ENCODE measurements at regions not wholly inside any gene's neighbourhood (a gene's known extent, or its start where the extent isn't known, plus 50 kb on each side); places are given as distances from the start of the nearest gene placed in this dataset.

DNA sequence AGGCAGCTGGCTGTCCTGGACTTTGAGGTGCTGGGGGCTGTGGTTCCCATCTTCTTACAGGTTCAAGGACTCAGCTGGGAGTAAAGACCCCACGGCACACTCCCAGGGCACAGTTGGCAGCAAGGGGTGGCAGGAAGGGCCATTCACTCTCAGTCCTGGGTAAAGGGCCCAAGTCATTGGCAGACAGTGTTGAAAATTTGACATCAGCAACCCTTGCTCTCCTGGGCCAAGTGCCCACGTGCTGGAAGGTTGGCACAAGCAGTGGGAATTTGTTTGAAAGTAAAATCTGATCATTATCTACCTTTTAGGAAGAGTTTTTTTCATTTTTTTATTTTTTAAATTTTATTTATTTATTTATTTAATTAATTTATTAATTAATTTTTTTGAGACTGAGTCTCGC, 241.6 kb upstream of the MKI67 start:
- DNase-seq (ENCODE audit: extremely low read depth, low read depth), result no peak

DNA sequence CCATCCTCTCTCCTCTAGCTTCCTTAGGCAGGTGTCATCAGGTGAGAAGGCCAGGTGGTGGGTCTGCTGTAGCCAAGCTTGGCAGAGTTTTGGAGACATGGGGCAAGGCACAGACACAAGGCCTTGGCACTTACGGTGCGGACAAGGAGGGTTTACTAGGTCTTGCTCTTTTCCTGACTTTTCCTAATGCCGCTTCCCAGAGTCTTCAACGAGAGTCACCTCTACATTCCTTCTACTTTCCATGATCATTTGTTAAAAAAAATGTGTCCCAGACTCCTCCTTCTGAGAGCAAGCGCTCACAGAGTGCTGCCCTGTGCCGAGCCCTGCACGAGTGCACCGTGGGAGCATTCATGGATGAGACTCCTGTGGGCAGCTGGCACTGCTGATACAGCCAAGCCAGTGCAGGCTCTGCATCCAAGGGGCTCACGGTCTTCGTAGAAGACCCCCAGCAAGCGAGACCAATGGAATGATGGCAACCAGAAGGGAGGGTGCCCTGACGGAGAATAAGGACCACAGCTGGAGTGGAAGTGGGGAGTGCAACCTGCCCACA, 243.0 kb upstream of the MKI67 start:
- no peak for DNase-seq (ENCODE audit: extremely low read depth, low read depth)

DNA sequence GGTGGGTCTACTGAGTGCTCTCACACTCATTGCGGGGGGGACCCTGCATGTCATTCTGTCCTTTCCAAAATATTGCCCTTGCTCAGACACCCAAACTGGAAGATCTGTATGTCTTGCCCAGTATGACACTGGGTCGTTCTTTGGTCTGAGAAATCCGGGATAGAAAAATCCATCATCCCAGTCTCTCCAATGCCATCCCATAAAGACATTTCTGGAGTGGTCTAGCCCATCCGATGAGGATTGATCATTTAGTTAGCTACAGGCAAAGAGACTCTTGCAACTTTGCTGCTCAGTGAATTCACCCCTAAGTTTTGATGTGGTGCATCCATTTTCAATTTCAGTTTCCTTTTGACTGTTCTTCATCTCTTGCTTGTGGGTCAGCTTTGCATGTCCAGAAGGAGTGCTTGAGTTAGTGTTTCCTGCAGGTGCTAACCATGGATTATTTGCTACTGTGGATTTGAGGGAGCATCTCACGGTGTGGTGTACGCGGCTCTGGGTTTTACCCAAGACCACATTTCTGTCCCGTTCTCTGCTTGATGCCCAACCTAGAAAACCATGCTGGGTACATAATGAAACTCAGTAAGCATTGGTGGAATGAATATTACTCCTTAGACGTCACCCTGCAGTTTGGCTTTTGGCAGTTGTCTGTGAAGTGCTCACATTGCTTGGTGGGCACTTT, 247.0 kb upstream of the MKI67 start:
- no peak for DNase-seq (ENCODE audit: extremely low read depth, low read depth)

DNA sequence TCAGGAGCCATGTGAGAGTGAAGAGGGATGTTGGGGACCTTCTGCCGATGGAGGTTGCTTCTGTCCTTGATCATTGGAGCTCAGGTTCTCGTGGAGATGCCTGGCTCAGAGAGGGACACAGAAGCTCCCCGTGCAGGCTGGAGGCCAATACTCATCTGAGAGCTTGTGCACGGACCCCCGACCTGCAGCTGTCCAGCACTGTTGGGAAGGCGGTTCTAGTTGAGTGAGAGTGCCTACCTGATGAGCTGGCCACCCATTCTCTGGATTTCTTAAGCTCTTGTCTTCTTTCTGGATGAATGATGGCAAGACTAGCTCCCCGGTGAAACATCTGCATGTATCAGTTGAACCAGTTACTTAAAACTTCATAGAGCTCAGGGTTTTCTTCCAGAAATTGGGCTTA, 247.6 kb upstream of the MKI67 start:
- DNase-seq (ENCODE audit: extremely low read depth, low read depth), result no peak

DNA sequence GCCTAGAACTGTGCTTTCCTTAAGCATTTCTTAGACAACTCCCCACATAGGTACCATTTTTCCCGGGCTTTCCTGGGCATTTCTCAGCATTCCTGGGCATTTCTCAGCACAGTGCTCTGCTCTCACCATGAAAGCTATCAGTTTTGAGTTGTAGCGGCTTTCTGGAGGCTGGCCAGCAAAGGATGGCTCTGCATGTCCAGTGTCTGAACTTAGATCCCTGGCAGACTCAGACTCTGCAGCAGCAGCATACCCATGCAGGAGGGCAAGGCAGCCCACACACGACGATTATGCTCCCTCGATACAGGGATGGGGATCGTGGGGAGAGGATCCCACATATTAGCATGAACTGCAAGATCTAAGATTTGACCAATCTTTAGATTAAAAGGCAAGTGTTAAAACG, 248.9 kb upstream of the MKI67 start:
- no peak for DNase-seq (ENCODE audit: extremely low read depth, low read depth)

DNA sequence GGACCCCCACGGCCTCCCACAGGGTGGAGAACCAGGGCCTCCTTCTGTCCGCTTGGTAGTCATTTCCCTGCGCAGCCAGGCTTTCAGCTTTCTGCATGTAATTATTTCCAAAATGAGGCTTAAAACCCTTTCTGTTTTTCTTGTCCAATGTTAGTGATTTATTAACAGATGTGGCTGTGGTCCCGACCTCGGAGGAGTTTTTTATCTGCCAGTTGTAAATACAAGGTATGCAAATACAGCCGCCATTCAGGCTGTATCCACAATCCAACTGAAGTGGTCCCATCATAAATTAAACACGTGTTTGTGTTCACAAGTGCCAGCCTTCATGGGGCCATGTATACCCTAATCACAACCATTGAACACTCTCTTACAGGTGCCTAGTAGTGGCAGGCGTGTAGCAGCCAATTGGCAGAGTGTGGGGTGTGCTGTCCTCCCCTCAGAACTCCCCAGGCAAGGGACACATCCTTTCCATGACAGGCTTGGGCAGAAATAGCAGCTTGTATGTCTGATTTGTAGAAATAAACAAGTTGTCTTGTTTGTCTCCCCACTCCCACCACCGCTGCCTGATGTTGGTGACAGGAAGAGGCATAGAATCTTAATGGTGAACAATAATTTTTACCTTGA, 251.3 kb upstream of the MKI67 start:
- no peak for DNase-seq (ENCODE audit: extremely low read depth, low read depth)

DNA sequence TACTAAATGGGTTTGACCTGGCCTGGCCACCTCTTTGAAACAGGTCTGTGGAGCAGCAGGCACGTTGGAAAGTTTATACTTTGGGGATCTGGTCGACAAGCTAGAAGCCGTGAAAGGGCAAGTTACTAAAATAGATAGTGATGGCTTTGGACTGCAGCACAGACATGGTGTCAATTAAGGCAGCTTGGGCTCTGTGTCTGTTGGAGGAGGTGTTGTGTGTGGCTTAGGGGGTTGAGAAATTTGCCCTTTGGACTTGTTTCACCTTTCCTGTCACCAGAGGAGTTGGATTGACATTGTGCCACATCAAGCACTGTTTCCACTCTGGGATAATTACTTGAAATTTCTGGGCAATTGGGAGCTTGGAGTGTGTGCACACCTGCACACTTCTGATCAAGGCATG, 251.8 kb upstream of the MKI67 start:
- no peak for DNase-seq (ENCODE audit: extremely low read depth, low read depth)

DNA sequence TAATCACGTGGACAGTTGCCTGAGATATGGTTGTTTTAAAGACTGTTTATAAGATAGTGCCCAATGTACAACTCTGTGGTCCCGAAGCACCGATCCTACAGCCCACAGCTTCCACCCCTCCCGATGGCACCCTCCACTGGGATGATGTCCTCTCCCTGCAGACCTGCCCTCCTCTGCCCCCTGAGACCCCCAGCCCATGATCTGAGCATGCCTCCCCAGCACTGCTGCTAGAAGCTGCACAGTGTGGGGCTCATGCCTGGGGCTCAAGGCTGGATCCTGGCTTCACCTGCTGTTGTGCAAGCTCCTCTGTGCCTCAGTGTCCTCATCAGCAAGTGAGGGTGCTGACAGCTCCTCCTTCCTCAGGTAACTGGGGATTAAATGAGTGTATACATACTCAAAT, 254.7 kb upstream of the MKI67 start:
- no peak for DNase-seq (ENCODE audit: extremely low read depth, low read depth)

DNA sequence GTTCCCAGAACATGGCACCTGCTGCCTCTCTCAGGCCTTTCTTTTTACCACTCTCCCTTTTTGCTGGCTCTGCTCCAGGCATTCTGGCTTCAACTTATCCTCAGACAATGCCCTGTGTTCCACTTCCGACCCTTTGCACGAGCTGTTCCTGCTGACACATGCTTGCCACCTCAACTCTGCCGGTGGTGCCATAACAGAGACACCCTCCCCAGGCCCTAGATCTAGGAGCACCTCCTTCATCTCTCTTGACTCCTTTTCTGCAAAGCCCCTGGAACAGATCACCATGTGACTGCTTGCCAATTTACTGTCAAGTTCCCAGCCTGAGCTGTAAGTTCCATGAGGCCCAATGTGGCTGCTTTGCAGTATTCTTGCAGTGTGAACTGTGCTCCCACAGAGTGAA, 256.0 kb upstream of the MKI67 start:
- DNase-seq (ENCODE audit: extremely low read depth, low read depth), result no peak

DNA sequence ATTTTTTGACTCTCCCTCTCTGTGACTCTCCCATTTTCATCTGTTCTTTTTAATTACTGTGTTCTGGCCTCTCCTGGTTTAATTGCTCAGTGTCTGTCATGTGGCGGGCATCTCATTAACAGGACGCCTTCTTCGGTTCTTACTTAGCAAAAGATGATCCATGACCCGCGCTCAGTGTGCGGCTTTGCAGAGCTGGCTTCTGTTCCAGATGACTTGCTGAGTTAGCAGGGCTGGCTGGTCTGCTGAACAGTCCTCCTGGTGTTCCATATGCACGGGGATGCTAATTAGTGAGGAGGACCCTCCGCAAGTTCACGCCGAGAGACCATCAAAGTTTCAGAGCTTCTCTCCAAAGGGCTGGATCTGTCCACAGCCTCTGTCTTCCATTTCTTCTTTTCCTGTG, 258.6 kb upstream of the MKI67 start:
- no peak for DNase-seq (ENCODE audit: extremely low read depth, low read depth)

DNA sequence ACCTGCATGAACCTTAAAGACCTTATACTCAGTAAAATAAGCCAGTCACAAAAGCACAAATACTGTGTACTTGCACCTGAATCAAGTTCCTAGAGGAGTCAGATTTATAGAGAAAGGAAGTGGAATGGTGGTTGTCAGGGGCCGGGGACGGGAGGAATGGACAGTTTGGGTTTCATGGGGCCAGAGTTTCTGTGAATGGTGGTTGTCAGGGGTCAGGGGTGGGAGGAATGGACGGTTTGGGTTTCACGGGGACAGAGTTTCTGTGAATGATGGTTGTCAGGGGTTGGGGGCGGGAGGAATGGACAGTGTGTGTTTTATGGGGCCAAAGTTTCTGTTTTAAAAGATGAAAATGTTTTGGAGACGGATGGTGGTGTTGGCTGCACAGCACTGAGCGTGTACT, 260.0 kb upstream of the MKI67 start:
- no peak for DNase-seq (ENCODE audit: extremely low read depth, low read depth)

DNA sequence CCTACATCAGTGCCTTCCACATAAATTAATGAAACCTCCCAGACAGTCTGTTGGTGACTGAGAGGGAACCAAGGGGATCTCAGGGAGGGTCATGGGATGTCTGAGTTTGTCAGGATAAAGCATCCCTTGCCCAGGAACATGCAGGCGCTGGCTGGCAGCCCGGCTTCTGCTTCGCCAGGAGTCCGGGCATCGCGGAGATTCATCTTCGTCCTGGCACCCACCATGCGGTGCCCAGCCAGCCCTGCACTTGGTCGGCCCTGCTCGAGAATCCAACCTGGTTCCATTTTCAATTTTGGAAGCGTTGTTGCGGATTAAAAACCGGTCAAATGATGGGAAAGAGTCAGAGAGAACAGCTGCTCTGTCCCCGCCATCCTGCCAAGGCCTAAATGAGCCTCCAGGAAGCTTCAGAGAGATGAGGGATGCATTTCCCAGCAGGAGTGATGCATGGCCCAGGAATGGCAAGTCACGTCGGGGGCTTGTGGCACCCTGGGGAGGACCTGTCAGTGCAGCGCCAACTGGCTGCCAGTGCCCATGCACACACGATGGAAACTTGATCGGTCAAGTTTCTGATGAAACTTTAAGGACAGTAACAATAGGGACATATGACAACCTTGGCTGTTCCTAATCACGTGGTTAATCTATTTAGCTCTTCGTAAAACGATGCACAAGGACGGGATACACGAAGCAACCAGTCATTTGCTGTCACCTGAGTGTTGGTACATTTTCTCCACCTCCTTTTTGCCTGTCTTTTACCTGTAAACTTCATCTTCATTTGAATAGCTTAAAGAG, 260.8 kb upstream of the MKI67 start:
- DNase-seq (ENCODE audit: extremely low read depth, low read depth), result no peak

DNA sequence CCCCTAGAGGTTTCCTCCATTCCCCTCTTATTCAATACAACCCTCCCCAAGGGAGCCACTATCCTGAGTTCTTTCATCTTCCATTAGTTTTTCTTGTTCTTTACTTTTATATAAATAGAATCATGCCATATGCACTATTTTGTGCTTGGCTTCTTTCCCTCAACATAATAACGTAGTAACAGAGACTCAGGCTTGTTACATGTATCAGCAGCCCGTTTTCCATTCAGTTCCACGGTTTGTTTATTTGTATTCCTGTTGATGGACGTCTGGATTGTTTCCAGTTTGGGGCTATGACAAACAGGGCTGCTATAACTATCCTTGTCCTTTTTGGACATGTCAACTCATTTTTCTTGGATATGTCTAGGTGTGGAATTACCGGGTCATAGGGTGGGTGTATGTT, 264.4 kb upstream of the MKI67 start:
- no peak for DNase-seq (ENCODE audit: extremely low read depth, low read depth)

DNA sequence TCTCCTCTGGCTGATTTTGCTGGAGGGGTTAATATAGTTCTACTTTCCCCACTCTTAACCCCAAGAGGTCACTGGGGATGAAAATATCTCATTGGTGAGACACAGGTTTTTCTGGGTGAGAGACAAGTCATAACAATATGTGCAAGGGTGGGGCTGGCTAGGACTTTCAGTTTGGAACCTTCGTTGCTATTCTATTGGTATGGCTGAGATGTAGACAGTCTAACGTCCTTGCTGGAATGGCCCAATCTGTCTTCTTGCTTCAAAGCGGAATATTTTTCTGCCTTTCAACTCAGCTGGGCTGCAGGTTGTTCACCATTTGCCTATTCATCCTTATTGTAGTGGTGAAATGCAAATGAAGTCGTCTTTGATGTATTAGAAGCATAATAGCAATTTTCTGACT, 267.3 kb upstream of the MKI67 start:
- no peak for DNase-seq (ENCODE audit: extremely low read depth, low read depth)

DNA sequence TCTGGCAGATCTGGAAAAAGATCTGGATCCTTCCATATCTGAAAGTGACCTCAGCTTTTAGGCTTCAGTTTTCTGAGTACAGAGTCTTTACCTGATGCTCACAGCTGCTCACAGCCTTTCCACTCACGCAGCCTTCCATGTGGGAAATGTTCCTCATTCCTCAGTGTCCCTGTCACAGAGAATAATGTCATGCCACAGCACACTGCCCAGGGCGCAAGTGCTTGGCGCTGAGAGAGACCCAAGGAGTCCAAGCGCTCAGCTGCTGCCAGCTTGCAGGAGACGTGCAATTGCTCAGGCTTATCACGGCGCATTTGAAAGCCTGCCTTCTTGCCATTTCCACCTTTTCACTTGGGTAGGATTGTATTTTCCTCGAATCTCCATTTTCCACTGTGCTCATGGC, 271.9 kb upstream of the MKI67 start:
- DNase-seq (ENCODE audit: extremely low read depth, low read depth), result no peak

DNA sequence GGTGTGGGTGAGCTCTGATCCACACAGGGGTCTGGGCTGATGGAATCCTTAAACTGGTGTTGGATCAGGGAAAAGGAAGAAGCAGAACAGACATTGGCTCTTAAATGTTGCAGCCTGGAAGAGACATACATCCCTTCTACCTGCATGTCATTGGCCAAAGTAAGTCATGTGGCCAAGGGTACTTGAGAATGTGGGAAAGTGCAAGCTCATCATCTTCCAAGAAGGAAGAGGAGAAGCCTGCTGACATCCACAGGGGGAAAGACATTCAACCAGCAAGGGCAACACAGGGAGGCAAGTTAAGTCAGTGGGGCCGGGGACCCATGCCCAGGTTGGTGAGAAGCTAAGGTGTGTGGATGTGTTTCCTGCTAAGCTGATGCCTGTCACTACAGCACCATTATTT, 272.8 kb upstream of the MKI67 start:
- no peak for DNase-seq (ENCODE audit: extremely low read depth, low read depth)

DNA sequence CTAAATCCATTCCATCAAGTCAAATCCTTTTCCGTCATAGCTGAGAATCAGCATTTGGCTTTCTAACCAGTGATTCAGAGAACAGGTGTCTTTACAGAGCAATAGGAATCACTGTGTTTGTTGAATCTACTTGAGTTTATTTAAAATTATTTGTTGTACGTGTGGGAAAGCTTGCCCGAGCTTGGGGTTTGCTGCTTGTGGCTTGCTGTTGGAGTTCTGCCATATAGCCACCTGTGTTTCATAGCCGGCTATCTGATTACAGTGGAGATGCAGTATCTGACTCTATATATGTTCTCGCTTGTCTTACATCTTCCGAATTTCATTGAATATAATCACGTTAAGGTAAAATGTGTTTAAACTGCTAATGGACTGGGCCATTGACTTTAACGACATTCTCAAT, 274.3 kb upstream of the MKI67 start:
- no peak for DNase-seq (ENCODE audit: extremely low read depth, low read depth)

DNA sequence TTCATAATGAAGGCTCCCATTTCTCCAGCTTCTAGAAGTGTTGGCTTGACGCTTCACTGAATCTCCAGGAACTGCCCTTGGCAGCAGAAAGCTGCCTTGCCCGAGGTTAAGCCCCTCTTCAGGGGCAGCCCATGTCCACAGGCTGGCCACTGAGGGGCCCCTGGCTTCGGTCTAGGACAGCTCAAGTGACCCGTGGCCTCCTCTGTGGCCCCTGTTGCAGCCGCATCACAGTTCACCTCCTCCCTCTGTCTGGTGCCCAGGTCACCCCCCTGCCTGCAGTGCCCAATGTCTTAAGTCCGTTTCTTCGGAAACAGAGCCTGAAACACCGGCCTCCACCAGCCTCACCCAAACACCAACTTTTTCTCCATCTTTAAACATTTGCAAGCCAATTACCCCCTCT, 279.2 kb upstream of the MKI67 start:
- DNase-seq (ENCODE audit: extremely low read depth, low read depth), result no peak

DNA sequence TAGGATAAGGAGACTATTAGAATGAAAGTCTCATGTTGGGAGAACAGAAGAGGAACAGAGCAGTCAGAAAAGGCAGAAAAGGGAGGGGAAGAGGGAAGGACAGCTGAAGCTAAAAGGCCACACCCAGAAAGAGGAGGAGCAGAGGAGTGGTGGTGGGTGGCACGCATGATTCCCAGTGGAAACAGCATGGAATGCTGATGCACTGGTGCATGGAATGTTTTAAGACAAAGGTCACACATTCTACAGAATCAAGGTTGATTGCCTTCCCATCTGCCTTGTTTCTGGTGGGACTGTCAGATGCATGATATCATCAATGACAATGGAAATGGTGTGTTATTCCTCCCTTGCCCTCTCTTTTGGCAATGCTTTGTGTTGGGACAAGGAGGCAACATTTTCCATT, 285.4 kb upstream of the MKI67 start:
- no peak for DNase-seq (ENCODE audit: extremely low read depth, low read depth)

DNA sequence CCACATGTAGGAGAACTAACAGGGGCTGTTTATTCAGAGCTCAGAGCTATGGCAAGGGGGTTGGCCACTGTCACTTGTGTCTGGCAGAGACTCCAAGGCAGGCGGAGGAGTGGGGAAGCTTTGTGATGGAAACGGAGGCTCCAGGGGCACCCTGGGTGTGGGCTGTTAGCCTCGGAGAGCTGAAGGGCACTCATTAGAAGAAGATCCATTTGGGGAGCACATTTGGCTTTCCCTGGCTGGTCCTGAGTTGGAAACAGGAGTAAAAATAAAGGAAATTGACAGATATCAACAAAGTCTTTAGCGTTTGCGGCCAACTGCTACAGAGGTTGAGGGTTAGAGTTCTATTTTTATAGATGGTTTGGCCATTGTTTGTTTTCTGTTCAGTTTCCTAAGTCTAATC, 288.3 kb upstream of the MKI67 start:
- no peak for DNase-seq (ENCODE audit: extremely low read depth, low read depth)

DNA sequence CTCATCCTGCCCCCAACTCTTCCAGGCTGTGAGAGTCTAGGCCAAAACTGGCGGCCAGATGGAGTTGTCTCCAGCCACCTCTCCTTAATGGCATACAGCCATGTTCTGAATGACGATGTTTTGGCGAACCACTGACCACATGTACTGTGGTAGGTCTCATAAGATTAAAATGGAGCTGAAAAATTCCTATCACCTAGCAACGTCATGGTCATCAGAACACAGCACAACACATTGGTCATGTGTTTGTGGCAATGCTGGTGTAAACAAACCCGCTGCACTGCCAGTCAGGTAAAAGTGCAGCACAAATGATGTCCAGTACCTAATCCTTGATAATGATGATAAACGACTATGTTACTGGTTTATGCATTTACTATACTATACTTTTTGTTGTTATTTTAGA, 290.0 kb upstream of the MKI67 start:
- DNase-seq (ENCODE audit: extremely low read depth, low read depth), result no peak

DNA sequence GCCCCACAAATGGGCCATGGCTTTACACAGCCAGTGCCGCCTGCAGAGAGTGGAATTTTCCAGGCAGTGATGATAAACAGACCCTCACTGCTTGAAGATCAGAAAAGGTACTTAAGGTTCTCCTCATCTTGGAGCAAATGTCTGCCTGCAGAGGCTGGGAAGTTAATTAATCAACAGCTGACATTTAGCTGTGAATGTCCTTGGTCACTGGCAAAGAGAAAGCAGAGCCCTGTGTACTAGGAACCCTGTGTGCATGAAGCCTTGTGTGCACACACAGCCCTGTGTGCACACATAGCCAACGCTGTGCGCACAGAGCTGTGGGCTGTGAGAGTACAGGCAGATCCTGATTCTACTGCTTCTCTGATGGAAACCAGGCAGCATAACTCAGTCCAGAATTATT, 291.6 kb upstream of the MKI67 start:
- DNase-seq (ENCODE audit: extremely low read depth, low read depth), result no peak
